Mononuclear cell (primary cell): ENCODE measurements at regions not wholly inside any gene's neighbourhood (a gene's known extent, or its start where the extent isn't known, plus 50 kb on each side); places are given as distances from the start of the nearest gene placed in this dataset.

ENCODE experiments used
- H3K27me3 ChIP-seq: 2 replicates; pipeline ENCODE4 v1.6.0; 2011; ENCODE audit warnings: low read length, control low read depth; ENCODE audit not compliant: insufficient read depth
- H3K4me1 ChIP-seq: 2 replicates; pipeline ENCODE4 v1.5.1; 2011; ENCODE audit warnings: mild to moderate bottlenecking, low read length, control low read depth; ENCODE audit not compliant: insufficient read depth
- H3K4me3 ChIP-seq: 2 replicates; pipeline ENCODE4 v1.5.1; 2011; ENCODE audit warnings: mild to moderate bottlenecking, low read length, moderate library complexity
- H3K9me3 ChIP-seq: 2 replicates; pipeline ENCODE4 v1.5.1; 2011; ENCODE audit warnings: low read depth, mild to moderate bottlenecking, control low read depth, low read length

DNA sequence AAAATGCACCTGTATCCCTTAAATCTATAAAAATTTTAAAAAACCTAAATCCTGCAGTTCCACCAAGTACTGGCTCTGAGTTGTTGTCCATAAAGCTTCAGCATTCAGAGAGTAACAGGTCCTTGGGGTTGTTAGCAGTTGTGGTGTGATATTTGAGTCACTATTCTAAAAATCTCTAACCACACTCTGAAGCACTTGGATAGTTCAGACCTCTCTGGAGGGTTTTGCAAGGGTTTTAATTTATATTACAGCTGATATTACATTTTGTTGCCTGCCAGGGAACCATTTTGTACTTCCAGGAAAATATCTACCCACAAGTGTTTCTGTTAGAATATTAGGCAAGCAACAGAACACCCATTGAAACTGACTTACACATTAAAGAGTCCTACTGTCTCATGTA is 255.6 kb downstream of the TBL1XR1 start:
- no peaks in the 10 kb centered on the region for H3K27me3 ChIP-seq
- no peaks in the 10 kb centered on the region for H3K9me3 ChIP-seq
- no peaks in the 10 kb centered on the region for H3K4me1 ChIP-seq
- no peak overlapping the region for H3K4me3 ChIP-seq

DNA sequence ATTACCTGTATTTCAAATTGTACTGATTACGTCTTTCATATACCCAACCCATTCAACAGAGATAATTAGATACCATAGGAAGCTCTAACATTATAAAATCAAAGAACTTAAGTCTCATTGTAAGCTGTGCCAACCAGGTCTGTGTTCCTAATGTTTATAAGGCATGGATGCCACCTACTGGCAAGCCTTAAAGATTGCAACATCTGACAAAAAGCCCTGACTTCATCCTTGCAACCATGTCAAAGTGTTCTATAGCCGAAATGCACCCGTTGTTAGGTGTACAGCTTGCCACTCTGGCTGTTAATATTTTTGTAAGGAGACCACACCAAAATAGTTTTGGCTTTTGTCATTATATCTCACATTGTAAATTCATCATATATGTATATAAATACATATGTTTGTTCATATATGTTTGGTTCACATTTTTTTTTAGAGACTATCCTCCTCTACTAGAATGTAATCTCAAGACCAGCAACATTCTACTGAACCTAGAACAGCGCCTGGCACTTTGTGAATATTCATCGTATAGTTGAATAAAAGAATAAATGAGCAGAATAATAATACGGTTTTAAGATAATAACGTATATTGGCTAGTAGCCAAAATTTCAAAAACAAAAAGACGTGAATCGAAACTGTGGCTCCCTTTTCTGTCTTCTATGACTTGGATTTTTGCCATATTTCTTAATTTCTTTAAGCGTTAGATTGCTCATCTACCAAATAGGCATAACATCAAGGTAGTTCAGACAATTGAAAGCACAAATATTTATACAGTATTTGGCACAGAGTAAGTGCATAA is 258.1 kb downstream of the TBL1XR1 start:
- Histone ChIP-seq H3K9me3 (no peaks in the 10 kb centered on the region), H3K27me3 (no peaks in the 10 kb centered on the region), H3K4me3 (no peak overlapping the region), H3K4me1 (no peaks in the 10 kb centered on the region)

DNA sequence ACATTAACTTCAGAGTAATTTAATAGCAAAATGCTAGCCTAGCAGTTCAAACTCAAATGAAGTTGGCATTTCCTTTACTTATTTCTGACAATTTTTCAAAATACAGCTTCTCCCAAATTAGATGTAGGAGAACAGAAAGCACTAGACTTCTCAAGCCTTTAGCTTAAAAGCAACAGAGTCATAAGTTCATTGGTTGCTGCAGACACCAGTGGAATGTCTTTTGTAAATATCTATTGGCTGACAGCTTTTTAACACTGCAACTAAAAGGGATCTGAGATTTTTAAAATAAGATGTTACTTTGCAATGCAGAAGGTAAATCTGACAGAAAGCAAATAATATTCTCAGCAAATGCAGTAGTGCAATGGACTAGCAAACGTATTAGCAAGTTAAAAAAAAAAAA is 259.3 kb downstream of the TBL1XR1 start:
- no peaks in the 10 kb centered on the region for H3K4me1 ChIP-seq
- H3K27me3 ChIP-seq = no peaks in the 10 kb centered on the region
- H3K4me3 ChIP-seq = no peak overlapping the region
- H3K9me3 ChIP-seq = no peaks in the 10 kb centered on the region

DNA sequence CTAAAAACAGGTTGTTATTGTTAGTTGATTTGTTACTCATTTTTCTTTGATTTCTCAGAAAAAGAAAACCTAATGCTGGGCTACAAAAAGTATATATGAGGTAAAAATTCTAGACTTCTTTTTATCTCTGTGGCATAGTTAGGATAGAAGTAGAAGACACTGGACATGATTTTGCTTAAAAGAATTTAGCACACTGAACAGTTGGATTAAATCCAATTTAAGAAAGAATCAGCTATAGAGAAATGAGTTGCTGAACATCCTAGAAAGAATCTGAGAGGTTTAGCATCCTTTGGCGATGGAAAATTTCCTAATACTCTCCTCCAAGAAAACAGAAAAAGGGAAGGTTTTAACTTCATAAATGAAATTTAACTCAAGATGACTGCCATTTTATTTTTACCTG is 259.7 kb downstream of the TBL1XR1 start:
- no peaks in the 10 kb centered on the region for H3K27me3 ChIP-seq
- no peak overlapping the region for H3K4me3 ChIP-seq
- H3K9me3 ChIP-seq = no peaks in the 10 kb centered on the region
- H3K4me1 ChIP-seq = no peaks in the 10 kb centered on the region

DNA sequence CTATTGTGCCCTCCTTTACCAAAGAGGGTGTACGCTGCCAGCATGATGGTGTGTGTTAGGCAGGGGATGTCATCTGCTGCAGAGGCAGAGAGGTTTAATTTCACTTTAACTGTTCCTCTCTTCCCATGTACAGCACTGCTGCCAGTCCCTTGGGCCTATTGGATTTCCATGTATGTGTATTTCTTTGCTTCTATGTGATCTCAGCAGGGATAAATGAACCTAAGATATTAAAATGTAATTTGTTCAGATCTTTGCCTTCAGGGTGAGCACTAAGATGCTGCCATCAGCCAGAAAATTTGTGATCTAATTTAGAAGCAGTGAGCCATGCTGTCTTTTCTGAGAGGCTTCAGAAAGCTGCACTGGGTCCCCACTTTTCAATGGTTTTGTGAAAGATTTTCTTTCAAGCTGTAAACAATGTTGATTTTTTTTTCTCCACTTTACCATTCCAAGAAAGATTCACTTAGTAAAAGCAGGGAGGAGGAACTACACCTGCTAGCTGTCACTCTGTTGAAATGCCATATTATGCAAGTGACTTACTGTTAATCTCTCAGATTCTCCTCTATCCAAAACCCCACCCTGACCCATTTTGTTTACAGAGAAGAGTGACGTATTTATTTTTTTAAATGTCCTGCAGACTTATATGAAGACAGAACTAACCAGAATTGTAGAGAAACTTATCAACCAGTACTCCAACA is 261.9 kb downstream of the TBL1XR1 start:
- H3K4me3 ChIP-seq = no peak overlapping the region
- H3K27me3 ChIP-seq = no peaks in the 10 kb centered on the region
- no peaks in the 10 kb centered on the region for H3K4me1 ChIP-seq
- no peaks in the 10 kb centered on the region for H3K9me3 ChIP-seq

DNA sequence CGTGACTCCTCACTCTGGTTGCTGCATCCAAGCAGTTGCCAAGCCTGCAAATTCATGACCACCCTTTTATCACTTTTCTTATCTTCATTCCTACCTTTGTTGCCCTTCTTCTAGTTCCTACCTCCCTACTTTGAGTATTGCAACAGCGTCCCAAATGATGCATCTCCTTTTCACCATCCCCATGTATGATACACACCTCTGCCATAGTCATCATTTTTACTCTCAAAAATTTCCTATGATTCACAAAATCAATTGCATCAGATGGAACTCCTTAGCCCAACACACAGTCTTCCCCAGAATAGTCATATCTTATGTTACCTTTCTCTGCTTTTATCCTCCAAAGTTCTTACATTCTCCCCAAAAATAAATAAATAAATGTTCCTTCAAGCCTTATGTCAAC is 262.6 kb downstream of the TBL1XR1 start:
- H3K4me3 ChIP-seq = no peak overlapping the region
- H3K9me3 ChIP-seq = no peaks in the 10 kb centered on the region
- no peaks in the 10 kb centered on the region for H3K27me3 ChIP-seq
- no peaks in the 10 kb centered on the region for H3K4me1 ChIP-seq

DNA sequence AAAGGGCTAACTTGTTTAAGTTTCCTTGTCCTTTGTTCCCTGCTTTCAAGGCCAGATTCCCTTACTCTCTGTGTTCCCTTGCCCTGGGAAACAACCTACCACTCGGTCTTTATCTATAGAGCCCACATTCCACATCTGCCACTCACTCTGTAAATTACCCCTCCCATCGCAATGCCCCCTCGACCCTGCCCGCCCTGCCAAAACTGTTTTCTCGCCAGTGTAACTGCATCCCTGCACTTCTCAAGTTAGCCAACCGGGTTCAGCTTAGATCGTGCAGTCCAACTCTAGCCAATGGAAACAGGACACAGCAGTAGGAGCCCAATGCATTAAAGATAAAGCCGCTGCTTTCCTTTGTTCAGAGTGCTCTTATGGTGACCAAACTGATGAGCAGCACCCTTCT is 263.6 kb downstream of the TBL1XR1 start:
- Histone ChIP-seq H3K4me3 (no peak overlapping the region), H3K9me3 (no peaks in the 10 kb centered on the region), H3K4me1 (no peaks in the 10 kb centered on the region), H3K27me3 (no peaks in the 10 kb centered on the region)

DNA sequence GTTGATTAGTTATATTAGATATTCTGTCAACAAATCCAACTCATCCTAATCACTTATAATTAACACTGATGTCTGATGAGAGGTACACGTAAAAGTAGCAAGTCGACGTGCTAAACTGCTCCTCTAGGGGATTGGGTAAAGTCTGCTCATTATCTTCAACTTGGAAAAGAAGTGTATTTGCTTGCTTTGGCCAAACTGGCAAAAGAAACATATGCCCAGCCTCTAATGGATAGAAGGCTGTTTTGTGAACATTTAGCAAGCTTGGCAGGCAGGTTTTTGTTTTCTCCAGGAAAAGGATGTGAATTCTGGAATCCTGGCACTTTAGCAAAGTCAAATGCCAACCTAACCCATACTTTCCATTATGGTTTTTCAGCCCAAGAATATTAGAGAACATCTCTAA is 264.8 kb downstream of the TBL1XR1 start:
- H3K4me1 ChIP-seq = no peaks in the 10 kb centered on the region
- no peak overlapping the region for H3K4me3 ChIP-seq
- no peaks in the 10 kb centered on the region for H3K27me3 ChIP-seq
- H3K9me3 ChIP-seq = no peaks in the 10 kb centered on the region

DNA sequence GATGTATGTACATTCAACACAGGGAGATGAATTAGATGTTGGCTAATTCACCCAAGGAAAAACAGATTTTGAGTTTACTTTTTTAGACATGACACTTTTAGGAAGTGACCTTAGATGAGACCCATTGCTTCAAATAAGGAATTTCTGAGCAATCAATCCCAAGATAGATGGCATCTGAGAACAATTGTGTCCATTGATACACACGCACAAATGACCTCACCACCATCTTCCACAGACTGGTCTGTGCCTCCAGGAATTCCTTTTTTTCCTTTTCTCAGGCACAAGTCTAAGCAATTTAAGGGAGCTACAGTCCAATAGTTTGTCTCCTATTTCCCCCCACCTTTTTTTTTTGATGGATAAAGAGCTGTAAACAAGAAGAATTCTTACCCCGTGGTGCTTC is 265.3 kb downstream of the TBL1XR1 start:
- Histone ChIP-seq H3K9me3 (no peaks in the 10 kb centered on the region), H3K4me3 (no peak overlapping the region), H3K27me3 (no peaks in the 10 kb centered on the region), H3K4me1 (no peaks in the 10 kb centered on the region)

DNA sequence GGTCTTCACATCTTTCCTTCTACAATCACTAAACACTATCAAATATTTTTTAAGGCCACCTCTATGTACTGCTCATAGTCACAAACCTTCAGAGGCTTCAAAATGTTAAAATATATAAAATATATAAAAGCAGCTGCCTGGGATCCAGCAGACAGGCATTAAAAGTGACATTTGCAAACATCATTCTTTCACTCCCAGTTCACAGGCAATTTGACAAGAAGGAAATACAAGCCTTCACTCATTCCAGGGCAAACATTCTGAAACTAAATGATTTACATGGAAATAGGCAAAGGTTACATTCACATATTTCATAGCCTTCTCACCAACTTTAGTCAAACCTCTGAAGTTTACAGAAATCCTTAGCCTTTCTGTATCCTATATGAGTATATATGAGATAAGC is 266.3 kb downstream of the TBL1XR1 start:
- Histone ChIP-seq H3K9me3 (no peaks in the 10 kb centered on the region), H3K4me1 (no peaks in the 10 kb centered on the region), H3K4me3 (no peak overlapping the region), H3K27me3 (no peaks in the 10 kb centered on the region)

DNA sequence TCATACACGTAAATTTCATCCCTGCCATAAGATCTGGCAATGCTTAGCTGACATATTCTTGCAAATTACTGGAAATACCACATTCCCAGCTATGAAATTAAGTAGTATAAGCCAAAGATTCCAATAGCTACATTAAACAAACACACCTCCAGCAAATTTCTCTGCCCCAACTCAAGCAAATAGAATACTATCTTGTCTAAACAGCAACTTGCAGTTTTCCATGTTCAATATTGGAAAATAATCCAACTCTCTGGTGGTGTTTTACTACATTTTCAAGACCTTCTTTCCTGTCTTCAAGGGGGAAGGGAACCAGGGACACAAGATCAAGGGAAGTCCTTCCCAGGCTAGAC is 268.7 kb downstream of the TBL1XR1 start:
- Histone ChIP-seq H3K4me3 (no peak overlapping the region), H3K9me3 (no peaks in the 10 kb centered on the region), H3K4me1 (no peaks in the 10 kb centered on the region), H3K27me3 (no peaks in the 10 kb centered on the region)

DNA sequence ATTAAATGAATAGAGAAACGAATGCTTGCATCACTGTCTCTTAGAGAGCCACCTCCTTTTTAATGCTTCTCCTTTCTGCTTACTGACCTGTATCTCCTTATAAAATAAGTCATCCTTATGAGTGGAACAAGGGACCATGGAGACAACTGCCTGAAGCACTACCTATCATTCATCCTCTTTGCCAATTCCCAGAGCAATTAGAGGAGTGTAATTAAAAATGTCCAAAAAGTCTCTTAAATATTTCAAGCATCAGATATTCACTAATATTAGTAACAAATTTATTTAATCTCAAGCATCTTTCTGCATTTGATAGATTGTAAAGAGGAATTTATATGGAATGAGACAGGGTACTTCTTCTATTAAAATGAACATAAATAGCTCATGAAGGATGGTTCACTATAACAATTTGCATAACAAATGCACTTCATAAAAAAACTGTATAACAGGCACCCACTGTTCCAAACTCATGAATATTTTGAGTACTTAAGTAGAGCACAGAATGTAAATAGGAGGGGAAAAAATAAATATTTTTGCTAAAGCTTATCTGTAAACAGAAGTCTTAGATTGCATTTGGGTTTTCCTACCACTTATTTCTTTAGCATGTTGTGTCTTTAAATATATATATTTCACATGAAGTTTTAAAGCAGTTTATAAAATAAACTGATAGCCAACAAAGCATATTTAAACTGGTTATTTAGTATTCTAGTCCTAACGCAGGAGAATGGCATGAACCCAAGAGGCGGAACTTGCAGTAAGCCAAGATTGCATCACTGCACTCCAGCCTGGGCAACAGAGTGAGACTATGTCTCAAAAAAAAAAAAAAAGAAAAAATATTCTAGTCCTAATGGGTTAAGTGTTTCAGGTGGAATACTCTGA is 269.3 kb downstream of the TBL1XR1 start:
- H3K4me3 ChIP-seq = no peak overlapping the region
- H3K9me3 ChIP-seq = no peaks in the 10 kb centered on the region
- H3K4me1 ChIP-seq = no peaks in the 10 kb centered on the region
- H3K27me3 ChIP-seq = no peaks in the 10 kb centered on the region

DNA sequence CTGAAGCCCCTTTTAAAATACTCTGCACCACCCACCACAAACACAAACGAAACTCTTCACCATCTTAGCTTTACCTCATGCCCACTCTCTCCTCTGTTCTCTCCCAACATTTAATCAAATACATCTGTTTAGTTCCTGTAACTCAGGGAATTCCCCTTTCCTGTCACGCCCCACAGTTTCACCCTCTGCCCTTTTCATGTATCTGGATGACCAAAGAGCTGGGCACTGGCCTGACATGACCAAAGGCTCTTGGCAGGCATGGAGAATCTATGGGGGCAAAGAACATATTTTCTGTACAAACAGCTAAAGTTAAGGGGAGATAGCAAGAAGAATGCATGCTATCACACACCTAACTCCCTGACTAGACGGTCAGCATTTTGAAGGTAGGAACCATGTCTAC is 270.0 kb downstream of the TBL1XR1 start:
- no peaks in the 10 kb centered on the region for H3K27me3 ChIP-seq
- no peak overlapping the region for H3K4me3 ChIP-seq
- no peaks in the 10 kb centered on the region for H3K9me3 ChIP-seq
- H3K4me1 ChIP-seq = no peaks in the 10 kb centered on the region

DNA sequence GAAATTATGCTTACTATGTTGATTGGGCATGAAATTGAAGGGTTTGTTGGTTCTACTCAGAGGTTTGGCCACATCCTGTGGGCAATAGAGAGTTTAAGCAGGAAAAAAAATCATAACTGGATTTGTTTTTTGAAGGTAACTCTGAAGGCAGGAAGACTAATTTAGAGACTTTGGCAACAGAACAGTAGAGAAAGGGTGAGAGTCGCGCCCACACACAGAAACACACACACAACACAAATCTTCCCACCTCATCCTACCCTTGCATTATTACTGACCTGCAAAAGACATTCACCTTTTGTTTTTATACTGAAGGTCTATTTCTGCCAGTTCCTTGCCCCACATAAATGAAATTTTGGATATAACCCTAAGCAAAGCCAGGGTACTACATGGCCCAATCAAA is 270.6 kb downstream of the TBL1XR1 start:
- no peak overlapping the region for H3K4me3 ChIP-seq
- no peaks in the 10 kb centered on the region for H3K27me3 ChIP-seq
- no peaks in the 10 kb centered on the region for H3K9me3 ChIP-seq
- H3K4me1 ChIP-seq = no peaks in the 10 kb centered on the region

DNA sequence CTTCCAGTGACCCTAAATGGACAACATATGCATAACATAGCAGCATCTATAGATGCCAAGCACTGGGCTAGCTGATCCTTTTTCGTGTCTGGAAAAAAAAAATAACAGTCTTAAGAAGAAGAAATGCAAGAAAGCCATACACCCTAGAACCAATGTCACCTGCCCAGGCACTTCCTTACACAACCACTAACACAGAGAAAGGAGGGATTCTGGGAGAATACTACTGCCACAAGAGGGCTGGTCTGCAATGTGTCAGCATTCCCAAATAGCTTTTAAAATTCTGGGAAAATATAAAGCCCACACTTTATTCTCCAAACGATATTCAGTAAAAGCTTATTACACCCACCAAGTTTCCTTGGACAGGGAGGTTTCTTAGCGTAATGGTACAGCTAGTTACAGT is 271.2 kb downstream of the TBL1XR1 start:
- Histone ChIP-seq H3K4me3 (no peak overlapping the region), H3K27me3 (no peaks in the 10 kb centered on the region), H3K4me1 (no peaks in the 10 kb centered on the region), H3K9me3 (no peaks in the 10 kb centered on the region)
